HG03135 (cell line): ENCODE measurements at regions not wholly inside any gene's neighbourhood (a gene's known extent, or its start where the extent isn't known, plus 50 kb on each side); places are given as distances from the start of the nearest gene placed in this dataset.
A peak's percentile ranks its signal among the peaks of the same experiment; 100 is the strongest.
"Not testable (repeated sequence)": the region's sequence is repeated elsewhere in the genome, so short reads cannot be mapped to it uniquely, and the experiment has no call there.

Experiments
- ATAC-seq: cut with Tn5 transposase; IDR thresholded peaks from one replicate; pipeline ENCODE4 v1.9.1; 2021; ENCODE audit warnings: mild to moderate bottlenecking, moderate library complexity; ENCODE audit not compliant: unreplicated experiment

- no peak for ATAC-seq
These were observed 483.0 kb upstream of the PFKP start for GRCh38 chr10:2584385-2584784.

GRCh38 chr10:2576892-2577291 lies 490.5 kb upstream of the PFKP start:
- no peak for ATAC-seq

GRCh38 chr10:2575460-2575859 lies 491.9 kb upstream of the PFKP start:
- no peak for ATAC-seq

GRCh38 chr10:2572611-2573010 lies 494.7 kb upstream of the PFKP start:
- ATAC-seq = no peak

GRCh38 chr10:2556883-2557282 lies 510.5 kb upstream of the PFKP start:
- peak; percentile 85 for ATAC-seq

GRCh38 chr10:2548071-2548470 lies 519.3 kb upstream of the PFKP start:
- no peak for ATAC-seq

GRCh38 chr10:2547606-2548005 lies 519.7 kb upstream of the PFKP start:
- no peak for ATAC-seq

- ATAC-seq = not testable (repeated sequence)
These were observed 520.5 kb upstream of the PFKP start for GRCh38 chr10:2546894-2547293.

GRCh38 chr10:2543974-2544373 lies 523.4 kb upstream of the PFKP start:
- no peak for ATAC-seq

GRCh38 chr10:2543142-2543886 lies 524.0 kb upstream of the PFKP start:
- no peak for ATAC-seq

- ATAC-seq = no peak
These were observed 526.2 kb upstream of the PFKP start for GRCh38 chr10:2541176-2541575.

GRCh38 chr10:2529945-2530344 lies 537.4 kb upstream of the PFKP start:
- no peak for ATAC-seq

GRCh38 chr10:2525781-2526180 lies 541.6 kb upstream of the PFKP start:
- ATAC-seq = no peak

- ATAC-seq = no peak
These were observed 548.2 kb upstream of the PFKP start for GRCh38 chr10:2519139-2519538.

GRCh38 chr10:2509081-2509531 lies 558.2 kb upstream of the PFKP start:
- no peak for ATAC-seq

GRCh38 chr10:2501366-2501940 lies 565.9 kb upstream of the PFKP start:
- not testable (repeated sequence) for ATAC-seq

- ATAC-seq = no peak
These were observed 572.9 kb upstream of the PFKP start for GRCh38 chr10:2494399-2494798.

GRCh38 chr10:2488446-2489005 lies 578.8 kb upstream of the PFKP start:
- no peak for ATAC-seq

- ATAC-seq = no peak
These were observed 579.4 kb upstream of the PFKP start for GRCh38 chr10:2487921-2488320.

- no peak for ATAC-seq
These were observed 588.7 kb upstream of the PFKP start for GRCh38 chr10:2478656-2479055.

- ATAC-seq = no peak
These were observed 590.4 kb upstream of the PFKP start for GRCh38 chr10:2476812-2477553.
